LHCN-M2 (cell line): ENCODE measurements at regions not wholly inside any gene's neighbourhood (a gene's known extent, or its start where the extent isn't known, plus 50 kb on each side); places are given as distances from the start of the nearest gene placed in this dataset.
A peak's percentile ranks its signal among the peaks of the same experiment; 100 is the strongest.

Experiments
- DNase-seq: peaks from one replicate; pipeline ENCODE4 v3.0.0-alpha.2; 2012; ENCODE audit warnings: low read depth

DNA sequence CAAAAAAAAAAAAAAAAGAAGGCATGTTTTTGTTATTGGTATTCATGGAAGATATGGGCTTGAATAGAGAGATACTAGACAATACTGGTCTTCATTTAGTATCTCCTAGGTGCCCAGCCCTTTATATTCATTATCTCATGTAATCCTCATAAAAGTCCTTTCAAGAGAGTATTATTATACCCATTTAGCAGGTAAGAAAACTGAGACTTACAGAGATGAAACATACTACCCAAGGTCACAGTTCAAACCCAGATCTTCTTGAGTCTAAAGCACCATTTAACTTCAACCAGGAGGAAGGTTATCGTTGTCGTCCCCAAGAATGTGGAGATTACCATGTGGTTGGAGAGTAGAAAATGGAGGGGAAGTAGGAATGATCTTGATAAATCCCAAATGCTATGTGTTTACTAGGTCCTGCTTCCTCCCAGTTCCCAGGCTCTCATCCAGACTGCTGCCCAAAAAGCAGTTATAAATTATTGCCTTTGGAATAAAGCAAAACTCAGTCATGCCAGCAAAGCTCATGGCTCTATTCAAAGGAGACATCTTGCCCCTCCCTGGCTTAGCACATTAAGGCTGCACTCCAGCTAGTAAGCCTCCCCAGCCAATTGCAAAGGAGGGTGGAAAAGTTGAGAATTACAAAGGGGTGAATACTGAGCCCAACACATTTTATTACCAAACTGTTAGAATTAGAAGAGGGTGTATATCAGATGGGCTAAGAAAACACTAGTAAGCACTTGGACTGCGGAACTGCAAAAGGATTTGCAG is 163.9 kb downstream of the PIK3R1 start:
- no peak for DNase-seq

GRCh38 chr5:68380078-68380477 is 164.5 kb downstream of the PIK3R1 start:
- DNase-seq, result no peak

- DNase-seq, result no peak
Measured at GRCh38 chr5:68381060-68381459, 165.5 kb downstream of the PIK3R1 start.

- DNase-seq, result no peak
Measured at GRCh38 chr5:68381909-68382308, 166.4 kb downstream of the PIK3R1 start.

GRCh38 chr5:68382640-68383039 is 167.1 kb downstream of the PIK3R1 start:
- DNase-seq, result peak; percentile 26

DNA sequence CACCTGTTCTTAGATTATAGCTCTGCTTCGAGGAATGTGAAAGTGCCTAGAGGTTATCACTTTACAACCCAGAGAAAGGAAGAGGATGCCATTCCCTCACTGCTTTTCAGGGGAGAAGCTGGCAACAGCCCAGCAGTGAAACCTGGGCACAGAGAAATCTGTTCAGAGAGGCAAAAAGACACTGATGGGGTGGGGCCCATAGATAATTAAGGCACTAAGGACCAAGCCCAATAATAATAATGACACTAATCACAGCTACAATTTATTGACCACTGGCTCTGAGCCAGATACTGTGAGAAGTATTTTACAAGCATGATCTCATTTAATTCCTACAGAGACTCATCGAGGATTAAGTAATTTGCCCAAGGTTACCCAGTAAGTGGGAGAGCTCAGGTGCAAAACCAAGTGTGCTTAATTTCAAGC is 168.3 kb downstream of the PIK3R1 start:
- no peak for DNase-seq

GRCh38 chr5:68384936-68385594 is 169.5 kb downstream of the PIK3R1 start:
- DNase-seq, result no peak

DNA sequence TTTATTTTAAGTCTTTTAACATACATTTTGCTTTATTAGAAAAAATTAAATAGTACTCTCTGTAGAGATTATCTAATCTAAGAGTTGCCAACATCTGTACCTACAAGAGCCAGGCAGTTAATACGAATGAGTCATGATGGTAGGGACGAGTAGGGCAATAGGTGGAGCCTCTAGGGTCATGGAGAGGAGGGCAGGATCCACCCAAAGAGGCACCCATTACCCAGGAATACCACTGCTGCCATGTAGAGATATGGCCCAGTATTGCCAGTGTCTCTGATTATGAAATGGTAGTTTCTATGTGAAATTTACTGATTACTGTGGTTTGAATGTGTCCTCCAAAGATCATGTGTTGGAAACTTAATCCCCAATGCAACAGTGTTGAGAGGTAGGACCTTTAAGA is 170.4 kb downstream of the PIK3R1 start:
- DNase-seq, result no peak

GRCh38 chr5:68387074-68387796 is 171.7 kb downstream of the PIK3R1 start:
- DNase-seq, result no peak

DNA sequence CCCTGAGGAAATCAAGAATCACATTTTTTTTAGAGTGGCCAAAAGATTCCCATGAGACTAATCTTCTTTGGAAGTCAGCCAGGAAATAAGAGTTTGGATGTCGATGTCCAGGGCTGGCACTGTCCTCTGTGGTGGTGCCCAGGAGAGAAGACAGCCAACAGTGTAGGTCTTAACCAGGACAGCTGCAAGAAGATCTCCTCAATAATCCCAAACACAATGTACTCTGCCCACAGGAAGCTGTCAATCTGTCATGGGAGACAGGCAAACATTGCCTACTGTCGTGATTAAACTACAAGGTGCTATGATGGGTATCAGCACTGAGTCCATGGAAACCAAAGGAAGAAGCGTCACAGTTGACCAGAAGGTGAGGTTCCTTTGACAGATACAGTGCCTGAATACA is 174.1 kb downstream of the PIK3R1 start:
- DNase-seq, result no peak

DNA sequence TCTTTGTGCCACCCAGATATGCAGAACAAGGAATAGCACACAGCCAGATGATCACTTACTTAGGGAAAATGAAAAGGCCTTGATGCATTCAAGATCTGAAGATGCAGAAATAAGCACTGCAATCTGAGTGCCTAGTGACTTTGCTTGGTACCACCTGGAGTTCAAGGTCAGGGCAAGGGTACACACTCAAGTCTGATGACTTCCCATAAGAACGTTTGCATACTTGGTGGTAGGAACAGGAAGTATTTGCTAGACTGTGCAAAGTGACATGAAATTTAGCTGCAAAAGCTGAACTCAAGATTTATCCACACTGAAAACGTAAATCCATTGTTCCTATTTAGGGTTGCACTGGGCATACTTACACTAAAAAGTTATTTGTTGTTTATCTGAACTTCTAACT is 177.1 kb downstream of the PIK3R1 start:
- DNase-seq, result no peak

DNA sequence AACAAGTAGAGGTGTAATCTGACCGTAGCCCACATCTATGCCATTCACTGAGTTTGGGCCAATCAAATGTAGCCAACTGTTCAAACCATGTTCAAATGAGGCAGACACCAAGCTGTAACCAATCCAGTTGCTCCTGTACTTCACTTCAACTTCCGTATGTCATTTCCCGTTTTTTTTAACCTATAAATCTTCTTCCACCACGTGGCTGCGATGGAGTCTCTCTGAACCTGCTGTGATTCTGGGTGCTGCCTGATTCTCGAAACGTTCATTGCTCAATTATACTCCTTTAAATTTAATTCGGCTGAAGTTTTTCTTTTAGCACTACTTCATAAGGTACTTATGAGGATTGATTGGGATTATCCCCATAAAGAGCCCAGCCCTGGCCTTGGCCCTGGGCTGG is 179.7 kb downstream of the PIK3R1 start:
- no peak for DNase-seq

DNA sequence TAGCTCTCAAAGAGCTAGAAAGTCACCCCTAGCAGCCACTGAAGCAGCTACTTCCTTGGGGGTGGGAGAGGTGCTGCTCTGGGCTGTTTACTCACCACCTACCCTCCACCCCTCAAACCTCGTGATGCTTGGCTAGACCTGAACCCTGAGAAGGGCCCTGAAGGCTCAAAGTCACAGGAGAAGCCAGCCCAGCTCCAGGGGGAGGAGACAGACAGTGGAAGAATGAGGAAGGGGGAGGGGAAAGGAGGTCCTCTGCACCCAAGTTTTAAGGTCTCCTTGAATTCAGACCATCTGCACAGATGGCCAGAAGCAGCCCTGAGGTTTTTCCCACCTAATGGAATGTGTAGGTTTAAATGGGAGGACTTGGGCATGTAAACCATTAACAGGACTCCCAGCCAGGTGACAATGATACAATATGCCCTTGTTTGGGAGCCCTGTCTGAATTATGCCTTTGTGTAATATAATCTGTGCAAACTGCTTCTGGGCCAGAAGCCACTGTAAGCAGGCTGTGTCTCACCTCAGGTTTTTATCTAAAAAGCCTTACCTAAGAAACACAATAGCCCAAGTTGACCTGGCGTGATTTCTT is 180.5 kb downstream of the PIK3R1 start:
- DNase-seq, result no peak

GRCh38 chr5:68396722-68397121 is 181.2 kb downstream of the PIK3R1 start:
- DNase-seq, result no peak

DNA sequence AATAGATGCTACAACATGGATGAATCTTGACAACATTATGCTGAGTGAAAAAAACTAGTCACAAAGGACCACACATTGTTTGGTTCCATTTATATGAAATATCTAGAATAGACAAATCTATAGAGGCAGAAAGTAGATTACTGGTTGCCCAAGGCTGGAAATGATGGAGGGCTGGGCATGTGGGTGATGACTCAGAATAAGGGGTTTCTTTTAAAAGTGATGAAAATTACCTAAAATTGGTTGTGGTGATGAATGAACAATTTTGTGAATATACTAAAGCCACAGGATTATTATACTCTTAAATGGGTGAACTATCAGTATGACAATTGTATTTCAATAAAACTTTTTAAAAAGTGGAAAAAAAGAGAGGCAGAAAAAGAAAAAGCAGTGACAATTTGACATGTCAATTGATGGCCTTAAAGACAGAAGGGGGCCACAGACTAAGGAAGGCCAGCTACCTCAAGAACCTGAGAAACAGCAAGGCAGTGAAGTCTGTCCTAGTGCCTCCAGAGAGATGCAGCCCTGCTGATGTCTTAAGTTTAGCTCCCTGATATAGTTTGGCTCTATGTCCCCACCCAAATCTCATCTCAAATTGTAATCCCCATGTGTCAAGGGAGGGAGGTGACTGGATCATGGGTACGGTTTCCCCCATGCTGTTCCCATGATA is 182.7 kb downstream of the PIK3R1 start:
- no peak for DNase-seq

GRCh38 chr5:68403301-68403700 is 187.7 kb downstream of the PIK3R1 start:
- no peak for DNase-seq

- DNase-seq, result no peak
Measured at GRCh38 chr5:68404246-68404645, 188.7 kb downstream of the PIK3R1 start.

GRCh38 chr5:68405026-68405684 is 189.6 kb downstream of the PIK3R1 start:
- DNase-seq, result peak; percentile 47

DNA sequence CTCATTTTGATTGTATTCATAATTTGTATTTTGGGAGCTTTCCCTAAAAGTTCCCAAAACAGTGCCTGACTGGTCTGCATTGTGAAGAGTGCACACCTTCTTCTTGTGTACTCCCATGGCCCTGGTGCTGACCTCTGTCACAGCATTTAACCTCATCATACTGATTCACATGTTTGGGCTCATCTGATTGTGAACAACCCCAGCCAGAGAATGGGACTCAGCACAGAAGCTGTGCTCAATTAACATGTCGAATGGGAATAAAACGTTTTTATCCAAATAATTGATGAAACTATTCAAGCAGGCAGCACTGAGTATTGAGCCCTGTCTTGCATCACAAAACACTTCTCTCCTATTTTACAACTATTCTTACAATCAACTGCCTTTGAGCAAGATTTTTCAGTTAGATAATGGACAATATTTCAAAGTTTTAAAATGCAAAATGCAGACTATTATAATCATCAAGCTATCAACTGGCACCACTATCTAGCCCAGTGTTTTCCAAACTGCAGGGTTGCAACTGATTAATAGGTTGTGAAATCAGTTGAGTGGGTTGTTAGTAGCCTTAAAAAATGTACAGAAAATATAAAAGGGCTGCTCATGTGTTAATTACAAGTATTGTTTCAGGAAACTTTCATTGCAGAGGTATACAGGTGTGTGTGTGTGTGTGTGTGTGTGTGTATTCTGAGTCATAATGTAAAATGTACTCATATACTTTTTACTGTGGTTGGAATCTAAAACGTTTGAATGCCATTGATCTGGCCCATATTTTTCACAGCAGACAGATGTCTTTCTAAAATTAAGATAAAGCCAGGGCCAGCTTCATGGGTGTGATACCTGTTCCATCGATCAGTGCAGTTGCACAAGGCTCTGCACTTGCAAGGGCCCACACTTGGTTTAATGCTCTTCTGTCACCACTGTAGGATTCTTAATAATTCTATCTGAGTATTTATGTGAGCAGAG is 190.5 kb downstream of the PIK3R1 start:
- DNase-seq, result no peak

GRCh38 chr5:68406767-68407241 is 191.2 kb downstream of the PIK3R1 start:
- DNase-seq, result no peak
